CD4-positive, alpha-beta T cell treated with Interleukin-10 for 1 hour (primary cell): ENCODE measurements at regions not wholly inside any gene's neighbourhood (a gene's known extent, or its start where the extent isn't known, plus 50 kb on each side); places are given as distances from the start of the nearest gene placed in this dataset.

Experiments
- DNase-seq: peaks from one replicate; pipeline ENCODE4 v3.0.0-alpha.2; 2020

DNA sequence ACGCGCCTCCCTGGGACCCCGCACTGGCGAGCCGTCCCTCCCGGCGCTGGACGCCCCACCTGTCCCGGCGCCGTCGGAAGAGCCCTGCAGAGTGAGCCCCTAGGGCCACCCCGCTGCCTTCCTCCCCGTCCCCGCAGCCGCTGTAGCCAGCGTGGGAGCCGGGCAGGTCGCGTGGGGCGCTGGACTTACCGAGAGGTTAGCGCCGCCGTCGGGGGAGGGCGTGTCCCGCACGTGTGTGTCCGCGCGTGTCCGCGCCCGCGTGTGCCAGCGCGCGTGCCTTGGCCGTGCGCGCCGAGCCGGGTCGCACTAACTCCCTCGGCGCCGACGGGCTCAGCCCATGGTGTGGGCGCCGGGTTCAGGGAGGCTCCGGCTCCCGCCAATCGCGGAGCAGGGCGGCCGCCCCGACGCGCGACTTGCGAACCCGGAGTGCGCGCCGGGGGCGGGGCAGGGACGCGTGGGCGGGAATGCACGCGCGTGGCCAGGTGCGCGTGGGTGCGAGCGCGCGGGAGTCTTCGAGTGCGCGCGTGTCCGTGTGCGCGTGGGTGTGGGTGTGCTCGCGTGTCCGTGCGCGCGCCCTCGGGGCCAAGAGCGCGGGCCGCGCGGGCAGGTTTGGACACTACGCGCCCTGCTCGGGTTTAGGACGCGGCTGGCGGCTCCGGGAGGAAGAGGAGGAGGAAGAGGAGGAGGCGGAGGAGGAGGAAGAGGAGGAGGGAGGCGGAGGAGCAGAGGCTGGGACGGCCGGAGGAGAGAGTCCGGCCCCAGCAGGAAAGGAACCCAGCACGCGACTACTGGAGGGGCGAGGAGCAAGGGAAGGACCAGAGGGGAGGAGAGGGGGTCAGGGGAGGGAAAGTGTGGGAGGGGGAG, 145.2 kb upstream of the ETS2 start:
- no peak for DNase-seq

DNA sequence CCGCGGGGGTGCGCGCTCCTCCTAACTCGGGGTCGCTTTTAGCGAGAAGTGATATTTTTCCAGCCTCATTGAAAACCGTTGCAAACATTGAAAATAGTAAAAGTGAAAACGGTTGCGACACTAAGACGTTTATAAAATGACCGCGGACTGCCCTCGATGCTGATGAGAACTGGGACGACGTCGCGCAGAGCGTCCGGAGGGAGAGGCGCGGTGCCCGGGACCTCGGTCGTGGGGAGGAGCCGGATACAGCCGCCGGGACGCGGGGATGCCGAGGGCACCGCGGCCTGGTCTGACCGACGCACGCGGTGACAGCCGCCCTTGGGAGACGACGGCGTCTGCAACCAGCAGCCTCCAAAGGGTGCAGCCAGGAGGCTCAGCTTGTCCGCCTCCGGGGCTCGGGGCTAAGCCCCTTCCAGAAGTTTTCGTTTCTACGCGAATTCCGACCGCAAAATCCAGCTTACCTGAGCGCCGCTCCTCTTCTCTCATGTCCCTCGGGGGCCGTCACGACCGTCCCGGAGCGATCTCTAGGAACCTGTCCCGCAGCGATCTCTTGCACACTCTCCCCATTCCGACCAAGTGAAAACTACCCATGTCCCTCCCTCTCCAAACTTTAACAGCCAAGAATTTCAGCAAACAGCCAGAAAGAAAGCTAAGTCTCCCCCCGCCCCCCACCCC, 144.4 kb upstream of the ETS2 start:
- DNase-seq, result no peak

- DNase-seq, result no peak
Measured at GRCh38 chr21:38661889-38662568, 143.7 kb upstream of the ETS2 start.

- no peak for DNase-seq
Measured at GRCh38 chr21:38663282-38663681, 142.4 kb upstream of the ETS2 start.

DNA sequence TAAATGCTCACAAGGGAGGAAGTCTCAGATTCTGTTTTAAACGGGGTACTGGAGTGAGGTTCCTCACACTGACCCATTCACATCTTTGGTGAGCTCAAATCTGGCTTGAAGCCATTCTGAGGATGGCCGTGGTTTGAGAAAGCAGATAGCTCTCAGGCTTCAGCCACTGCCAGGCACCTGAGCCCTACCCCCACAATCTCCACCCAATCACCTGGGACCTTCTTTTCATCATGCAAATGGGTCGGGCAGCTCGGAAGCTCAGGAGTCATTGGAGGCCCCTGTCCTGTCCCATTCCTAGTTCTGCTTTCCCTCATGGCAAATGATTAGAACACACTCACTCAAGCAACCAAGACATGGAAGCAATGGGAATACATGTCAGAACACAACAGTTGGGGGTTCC, 141.4 kb upstream of the ETS2 start:
- DNase-seq, result no peak

DNA sequence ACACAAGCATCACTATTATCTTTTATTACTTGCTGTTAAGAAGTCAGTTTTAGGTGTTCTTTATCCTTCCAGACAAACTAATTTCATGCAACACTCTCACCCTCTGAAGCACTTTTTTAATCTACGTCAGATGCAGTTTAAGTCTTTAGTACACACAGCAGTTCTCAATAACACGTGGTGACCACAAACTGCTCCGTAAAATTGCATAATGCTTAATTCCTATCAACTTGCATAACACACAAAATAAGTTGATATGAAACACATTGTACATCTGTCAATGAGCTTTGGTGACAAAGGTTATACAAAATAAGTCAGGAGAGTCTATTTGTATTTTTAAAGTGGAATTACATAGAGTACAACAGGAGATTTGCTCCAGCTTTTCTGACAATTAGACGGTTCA, 140.9 kb upstream of the ETS2 start:
- no peak for DNase-seq

DNA sequence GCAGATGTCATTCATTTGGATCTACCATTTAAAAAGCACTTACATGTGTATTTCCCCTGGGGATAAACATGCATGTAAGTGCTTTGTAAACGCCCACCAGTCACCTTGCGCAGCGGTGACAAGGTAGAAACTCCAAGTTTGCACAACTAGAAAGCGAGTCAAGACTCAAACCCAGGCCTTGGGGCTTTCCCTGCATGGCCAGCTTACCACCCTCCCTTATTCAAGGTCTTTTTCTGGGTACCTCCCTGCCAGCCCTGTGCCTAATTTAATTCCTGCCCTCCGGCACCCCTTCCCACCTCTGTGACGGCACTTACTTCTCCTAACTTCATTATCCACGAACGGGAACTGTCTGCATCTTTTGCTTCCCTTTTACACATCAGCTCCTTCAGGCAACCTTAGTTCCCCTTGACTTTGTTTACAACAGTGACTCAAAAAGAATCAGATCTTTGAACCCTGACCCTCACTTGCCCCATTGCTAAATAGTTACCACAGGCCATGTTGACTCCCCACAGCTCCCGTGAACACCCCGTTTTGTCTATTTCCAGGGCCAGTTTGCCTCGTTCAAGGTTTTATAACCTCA, 138.3 kb upstream of the ETS2 start:
- no peak for DNase-seq

- DNase-seq, result no peak
Measured at GRCh38 chr21:38668067-38668466, 137.7 kb upstream of the ETS2 start.

- no peak for DNase-seq
Measured at GRCh38 chr21:38668541-38668940, 137.2 kb upstream of the ETS2 start.

- DNase-seq, result peak; percentile 9
Measured at GRCh38 chr21:38669186-38669585, 136.5 kb upstream of the ETS2 start.

DNA sequence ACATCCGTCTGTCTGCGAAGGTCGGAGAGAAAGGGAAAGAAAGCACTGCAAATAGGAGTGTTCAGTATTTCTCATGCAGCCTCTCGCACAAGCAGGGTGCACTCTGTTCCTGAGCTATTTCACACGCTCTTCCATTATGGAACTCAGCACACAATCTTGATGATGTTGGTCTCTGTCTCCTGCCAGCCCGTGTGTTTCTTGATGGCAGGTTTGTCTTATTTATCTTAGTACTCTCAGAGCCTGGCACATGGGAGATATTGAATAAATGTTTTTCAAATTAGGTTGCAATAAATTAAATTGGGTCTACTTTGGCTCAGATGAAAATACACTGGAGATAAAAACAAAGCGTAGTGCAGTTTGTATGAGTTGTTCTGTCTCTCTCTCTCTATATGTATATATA, 134.9 kb upstream of the ETS2 start:
- no peak for DNase-seq

GRCh38 chr21:38671773-38672172, 134.0 kb upstream of the ETS2 start:
- DNase-seq, result no peak

DNA sequence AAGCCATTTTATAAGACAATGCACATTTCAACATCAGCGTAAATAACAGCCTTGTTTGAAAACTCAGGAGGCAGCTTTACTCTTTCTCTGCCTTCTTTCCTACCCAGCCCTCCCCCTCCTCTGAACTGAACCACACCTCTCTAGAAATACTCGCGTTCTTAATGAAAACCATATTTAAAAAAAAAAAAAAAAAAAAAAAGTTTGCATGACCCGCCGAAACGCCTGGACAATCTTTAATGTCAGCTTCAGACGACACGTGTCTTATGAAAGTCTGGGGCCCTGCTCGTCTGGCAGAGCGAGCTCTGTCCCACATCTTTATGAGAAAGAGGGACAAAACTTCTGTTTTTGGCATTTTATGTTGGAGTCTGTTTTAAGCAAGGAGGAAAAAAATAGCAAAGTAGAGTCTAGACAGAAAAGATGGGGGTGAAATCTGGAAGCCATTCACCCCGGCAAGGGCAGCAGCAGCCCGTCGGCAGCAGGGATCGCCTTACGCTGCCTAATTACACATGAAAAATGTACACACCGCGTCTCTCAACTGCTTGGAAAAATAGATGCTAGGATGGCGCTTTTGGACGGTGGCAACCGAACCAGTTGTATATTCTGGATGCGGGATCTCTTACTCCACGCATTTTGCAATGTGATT, 130.4 kb upstream of the ETS2 start:
- DNase-seq, result no peak

GRCh38 chr21:38678827-38679226, 126.9 kb upstream of the ETS2 start:
- DNase-seq, result no peak

- no peak for DNase-seq
Measured at GRCh38 chr21:38679534-38679933, 126.2 kb upstream of the ETS2 start.

DNA sequence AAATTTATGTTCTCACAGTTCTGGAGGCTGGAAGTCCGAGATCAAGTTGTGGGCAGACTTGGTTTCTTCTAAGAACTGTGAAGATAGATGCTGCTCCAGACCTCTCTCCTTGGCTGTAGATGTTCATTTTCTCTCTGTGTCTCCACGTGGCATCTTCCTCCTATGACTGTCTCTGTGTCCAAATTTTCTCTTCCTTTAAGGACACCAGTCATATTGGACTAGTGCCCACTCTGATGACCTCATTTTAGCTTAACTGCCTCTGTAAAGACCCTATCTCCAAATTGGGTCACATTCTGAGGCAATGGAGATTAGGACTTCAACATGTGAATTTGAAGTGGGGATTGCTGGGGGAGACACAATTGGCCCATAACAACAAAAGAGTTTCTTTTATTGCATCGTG, 125.3 kb upstream of the ETS2 start:
- no peak for DNase-seq

- DNase-seq, result no peak
Measured at GRCh38 chr21:38683222-38683621, 122.5 kb upstream of the ETS2 start.

GRCh38 chr21:38688068-38688467, 117.7 kb upstream of the ETS2 start:
- no peak for DNase-seq

DNA sequence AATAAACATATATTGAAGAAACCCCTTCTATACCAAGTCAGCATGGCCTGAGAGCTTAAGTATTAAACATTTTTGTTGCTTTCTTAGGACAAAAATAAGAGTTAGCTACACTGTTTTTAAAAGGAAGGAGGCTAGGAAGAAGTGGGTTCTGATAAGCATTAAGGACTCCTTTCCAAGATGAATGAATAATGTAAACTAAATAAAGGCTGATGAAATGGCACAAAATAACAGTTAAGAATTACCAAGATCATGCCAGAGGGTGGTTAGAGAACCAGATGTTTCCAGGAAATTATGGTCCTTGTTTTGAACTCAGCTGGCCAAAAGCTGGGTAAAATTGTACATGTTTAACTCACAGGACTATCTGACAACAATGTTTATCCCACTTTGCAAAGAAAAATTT, 114.1 kb upstream of the ETS2 start:
- no peak for DNase-seq

- no peak for DNase-seq
Measured at GRCh38 chr21:38696579-38696978, 109.2 kb upstream of the ETS2 start.

- DNase-seq, result no peak
Measured at GRCh38 chr21:38699048-38699447, 106.7 kb upstream of the ETS2 start.

GRCh38 chr21:38702196-38702595, 103.5 kb upstream of the ETS2 start:
- no peak for DNase-seq

DNA sequence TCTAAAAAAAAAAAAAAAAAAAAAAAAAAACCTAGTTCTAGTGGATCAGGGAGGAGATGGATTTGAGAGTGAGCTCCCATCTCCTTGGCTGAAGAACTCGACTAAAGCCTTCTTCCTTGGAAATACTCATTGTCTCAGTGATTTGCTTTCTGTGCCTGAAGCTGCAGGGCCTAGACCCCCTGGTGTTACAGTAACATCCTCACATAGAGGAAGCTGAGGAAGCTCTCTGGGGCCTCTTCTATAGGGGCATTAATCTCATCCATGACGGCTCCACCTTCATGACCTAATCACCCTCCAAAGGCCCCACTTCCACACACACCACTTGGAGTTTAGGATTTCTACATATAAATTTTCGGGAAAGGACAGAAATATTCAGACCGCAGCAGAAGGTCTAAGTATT, 95.9 kb upstream of the ETS2 start:
- no peak for DNase-seq
